ENCODE measurements at regions not wholly inside any gene's neighbourhood (a gene's known extent, or its start where the extent isn't known, plus 50 kb on each side); places are given as distances from the start of the nearest gene placed in this dataset.

GRCh38 chr7:12519682-12520009, 50.9 kb upstream of the SCIN start:
- DNase-seq = no peak
